LNCaP clone FGC (cell line): ENCODE measurements at regions not wholly inside any gene's neighbourhood (a gene's known extent, or its start where the extent isn't known, plus 50 kb on each side); places are given as distances from the start of the nearest gene placed in this dataset.
"Not testable (repeated sequence)": the region's sequence is repeated elsewhere in the genome, so short reads cannot be mapped to it uniquely, and the experiment has no call there.

ENCODE experiments used
- DNase-seq: peaks from one replicate; pipeline ENCODE4 v3.0.0-alpha.2; 2011; ENCODE audit warnings: low read depth
- H3K4me3 ChIP-seq: 2 replicates; pipeline ENCODE4 v1.5.1; 2011; ENCODE audit warnings: mild to moderate bottlenecking, low read depth, low read length, control low read depth
- CTCF ChIP-seq: IDR thresholded peaks from 2 replicates; pipeline ENCODE4 v1.5.1; 2012; ENCODE audit warnings: mild to moderate bottlenecking; ENCODE audit not compliant: control insufficient read depth, insufficient read depth; ENCODE audit errors: extremely low read depth

GRCh38 chr3:98688363-98688762, 74.8 kb upstream of the ST3GAL6 start:
- no peak for TF ChIP-seq CTCF
- DNase-seq, result no peak

GRCh38 chr3:98690876-98691275, 72.3 kb upstream of the ST3GAL6 start:
- TF ChIP-seq CTCF, result no peak
- DNase-seq, result no peak

More at GRCh38 chr3:98688363-98688762, 74.8 kb upstream of the ST3GAL6 start:
- no peak overlapping the region for H3K4me3 ChIP-seq

GRCh38 chr3:98691897-98692296, 71.2 kb upstream of the ST3GAL6 start:
- DNase-seq, result no peak
- TF ChIP-seq CTCF, result no peak
- H3K4me3 ChIP-seq, result no peak overlapping the region

More at GRCh38 chr3:98690876-98691275, 72.3 kb upstream of the ST3GAL6 start:
- no peak overlapping the region for H3K4me3 ChIP-seq

- no peak for DNase-seq
- TF ChIP-seq CTCF, result no peak
- no peak overlapping the region for H3K4me3 ChIP-seq
Observed at GRCh38 chr3:98692787-98693473, 70.2 kb upstream of the ST3GAL6 start.

GRCh38 chr3:98695796-98696195, 67.3 kb upstream of the ST3GAL6 start:
- no peak overlapping the region for H3K4me3 ChIP-seq
- DNase-seq, result no peak
- no peak for TF ChIP-seq CTCF

- H3K4me3 ChIP-seq, DNase-seq: not testable (repeated sequence)
Observed at GRCh38 chr3:98696296-98696695, 66.8 kb upstream of the ST3GAL6 start.

GRCh38 chr3:98697225-98697624, 65.9 kb upstream of the ST3GAL6 start:
- no peak for TF ChIP-seq CTCF
- DNase-seq, result no peak

More at GRCh38 chr3:98697225-98697624, 65.9 kb upstream of the ST3GAL6 start:
- H3K4me3 ChIP-seq, result no peak overlapping the region
